ENCODE measurements at regions not wholly inside any gene's neighbourhood (a gene's known extent, or its start where the extent isn't known, plus 50 kb on each side); places are given as distances from the start of the nearest gene placed in this dataset.

DNA sequence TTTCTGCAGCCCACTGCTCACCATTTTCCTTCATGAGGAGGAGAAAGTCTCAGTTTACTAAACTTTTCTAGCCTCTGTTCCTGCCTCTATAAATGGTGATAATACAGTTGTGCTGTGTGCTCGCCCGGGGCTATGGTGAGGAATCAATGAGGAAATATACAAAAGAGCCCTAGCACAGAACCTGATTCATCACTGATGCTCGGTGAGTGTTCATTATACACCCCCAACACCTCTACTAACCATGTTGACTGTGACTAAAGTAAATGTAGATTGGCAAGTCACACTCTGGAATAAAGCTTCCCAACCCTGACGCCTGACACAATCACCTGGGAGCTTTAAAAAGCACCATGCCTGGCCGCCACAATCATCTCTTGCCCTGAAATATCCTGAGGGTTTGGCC is 118.8 kb upstream of the CYP1B1 start:
- no peak for DNase-seq
- H3K4me2 ChIP-seq (ENCODE audit: low read depth, low read length): no peak overlapping the region

GRCh38 chr2:38192976-38193375 is 117.0 kb upstream of the CYP1B1 start:
- H3K36me3 ChIP-seq (replicated peaks; ENCODE audit: insufficient read depth, low read length): no peaks in the 10 kb centered on the region
- H3K4me2 ChIP-seq (ENCODE audit: low read depth, low read length): no peak overlapping the region
- no peaks in the 10 kb centered on the region for H4K20me1 ChIP-seq (ENCODE audit: insufficient read depth, low read length)
- H3K27me3 ChIP-seq (replicated peaks; ENCODE audit: insufficient read depth, low read length): no peaks in the 10 kb centered on the region
- H3K4me1 ChIP-seq (ENCODE audit: low read length): no peaks in the 10 kb centered on the region
- no peaks in the 10 kb centered on the region for H3F3A ChIP-seq (ENCODE audit: insufficient read depth, low read length)
- no peak overlapping the region for H2AFZ ChIP-seq (ENCODE audit: low read length)
- no peak overlapping the region for H3K4me3 ChIP-seq (ENCODE audit: low read length)
- DNase-seq: no peak
- H3K27ac ChIP-seq (ENCODE audit: low read length): no peak overlapping the region
- H3K9me3 ChIP-seq (replicated peaks; ENCODE audit: insufficient read depth, low read length): no peaks in the 10 kb centered on the region
- H3K9ac ChIP-seq (ENCODE audit: low read length): no peak overlapping the region
- H3K9me2 ChIP-seq (replicated peaks; ENCODE audit: insufficient read depth, low read length): no peaks in the 10 kb centered on the region
- no peaks in the 10 kb centered on the region for H3K79me2 ChIP-seq (ENCODE audit: low read length)
- TF ChIP-seq EZH2 (optimal IDR thresholded peaks at IDR 0.05; ENCODE audit: low read depth, low read length): no peak
- TF ChIP-seq EZH2phosphoT487 (IDR thresholded peaks at IDR 0.05; ENCODE audit: low read length): no peak
- TF ChIP-seq, protein P1, sequence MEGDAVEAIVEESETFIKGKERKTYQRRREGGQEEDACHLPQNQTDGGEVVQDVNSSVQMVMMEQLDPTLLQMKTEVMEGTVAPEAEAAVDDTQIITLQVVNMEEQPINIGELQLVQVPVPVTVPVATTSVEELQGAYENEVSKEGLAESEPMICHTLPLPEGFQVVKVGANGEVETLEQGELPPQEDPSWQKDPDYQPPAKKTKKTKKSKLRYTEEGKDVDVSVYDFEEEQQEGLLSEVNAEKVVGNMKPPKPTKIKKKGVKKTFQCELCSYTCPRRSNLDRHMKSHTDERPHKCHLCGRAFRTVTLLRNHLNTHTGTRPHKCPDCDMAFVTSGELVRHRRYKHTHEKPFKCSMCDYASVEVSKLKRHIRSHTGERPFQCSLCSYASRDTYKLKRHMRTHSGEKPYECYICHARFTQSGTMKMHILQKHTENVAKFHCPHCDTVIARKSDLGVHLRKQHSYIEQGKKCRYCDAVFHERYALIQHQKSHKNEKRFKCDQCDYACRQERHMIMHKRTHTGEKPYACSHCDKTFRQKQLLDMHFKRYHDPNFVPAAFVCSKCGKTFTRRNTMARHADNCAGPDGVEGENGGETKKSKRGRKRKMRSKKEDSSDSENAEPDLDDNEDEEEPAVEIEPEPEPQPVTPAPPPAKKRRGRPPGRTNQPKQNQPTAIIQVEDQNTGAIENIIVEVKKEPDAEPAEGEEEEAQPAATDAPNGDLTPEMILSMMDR (IDR thresholded peaks at IDR 0.05; ENCODE audit: low read length): no peak

More for the DNA sequence above, 118.8 kb upstream of the CYP1B1 start:
- Histone ChIP-seq H3K9ac (ENCODE audit: low read length) (no peak overlapping the region), H3F3A (ENCODE audit: insufficient read depth, low read length) (no peaks in the 10 kb centered on the region), H3K36me3 (replicated peaks; ENCODE audit: insufficient read depth, low read length) (no peaks in the 10 kb centered on the region), H3K4me1 (ENCODE audit: low read length) (no peaks in the 10 kb centered on the region), H3K9me2 (replicated peaks; ENCODE audit: insufficient read depth, low read length) (no peaks in the 10 kb centered on the region), H2AFZ (ENCODE audit: low read length) (no peak overlapping the region), H4K20me1 (ENCODE audit: insufficient read depth, low read length) (no peaks in the 10 kb centered on the region), H3K9me3 (replicated peaks; ENCODE audit: insufficient read depth, low read length) (no peaks in the 10 kb centered on the region), H3K27me3 (replicated peaks; ENCODE audit: insufficient read depth, low read length) (no peaks in the 10 kb centered on the region), H3K27ac (ENCODE audit: low read length) (no peak overlapping the region), H3K79me2 (ENCODE audit: low read length) (no peaks in the 10 kb centered on the region), H3K4me3 (ENCODE audit: low read length) (no peak overlapping the region)
- TF ChIP-seq EZH2 (optimal IDR thresholded peaks at IDR 0.05; ENCODE audit: low read depth, low read length) (no peak), EZH2phosphoT487 (IDR thresholded peaks at IDR 0.05; ENCODE audit: low read length) (no peak)
- TF ChIP-seq, protein P1 (IDR thresholded peaks at IDR 0.05; ENCODE audit: low read length): no peak

DNA sequence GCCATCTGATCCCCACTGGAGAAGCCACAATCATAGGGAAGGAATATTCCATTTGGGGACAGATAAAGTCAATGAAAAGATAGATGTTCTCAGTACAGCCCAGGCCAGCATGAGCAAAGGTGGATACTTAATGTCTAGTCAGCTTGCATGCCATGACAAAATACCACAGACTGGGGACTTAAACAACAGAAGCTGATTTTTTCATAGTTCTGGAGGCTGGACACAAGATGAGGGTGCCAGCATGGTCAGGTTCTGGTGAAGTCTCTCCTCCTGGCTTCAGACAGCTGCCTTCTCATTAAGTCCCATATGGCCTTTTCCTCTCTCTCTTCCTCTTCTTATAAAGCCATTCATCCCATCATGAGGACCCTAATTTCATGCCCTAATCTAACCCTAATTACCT is 116.1 kb upstream of the CYP1B1 start:
- Histone ChIP-seq H3K36me3 (replicated peaks; ENCODE audit: insufficient read depth, low read length) (no peaks in the 10 kb centered on the region), H3K4me2 (ENCODE audit: low read depth, low read length) (no peak overlapping the region), H4K20me1 (ENCODE audit: insufficient read depth, low read length) (no peaks in the 10 kb centered on the region), H3K4me3 (ENCODE audit: low read length) (no peak overlapping the region), H3K27me3 (replicated peaks; ENCODE audit: insufficient read depth, low read length) (peaks cover under 1% of the 10 kb centered on the region; the same call in 1 of the 2 replicates), H2AFZ (ENCODE audit: low read length) (no peak overlapping the region), H3K4me1 (ENCODE audit: low read length) (no peaks in the 10 kb centered on the region), H3F3A (ENCODE audit: insufficient read depth, low read length) (no peaks in the 10 kb centered on the region), H3K9me3 (replicated peaks; ENCODE audit: insufficient read depth, low read length) (no peaks in the 10 kb centered on the region), H3K9ac (ENCODE audit: low read length) (no peak overlapping the region), H3K9me2 (replicated peaks; ENCODE audit: insufficient read depth, low read length) (no peaks in the 10 kb centered on the region), H3K27ac (ENCODE audit: low read length) (no peak overlapping the region), H3K79me2 (ENCODE audit: low read length) (no peaks in the 10 kb centered on the region)
- DNase-seq: no peak
- TF ChIP-seq, protein P1 (IDR thresholded peaks at IDR 0.05; ENCODE audit: low read length): no peak
- no peak for TF ChIP-seq EZH2phosphoT487 (IDR thresholded peaks at IDR 0.05; ENCODE audit: low read length)
- no peak for TF ChIP-seq EZH2 (optimal IDR thresholded peaks at IDR 0.05; ENCODE audit: low read depth, low read length)

Measured in MM.1S (cell line).